ENCODE measurements at regions not wholly inside any gene's neighbourhood (a gene's known extent, or its start where the extent isn't known, plus 50 kb on each side); places are given as distances from the start of the nearest gene placed in this dataset.
A peak's percentile ranks its signal among the peaks of the same experiment; 100 is the strongest.

GRCh38 chr21:38120984-38121855 is 135.6 kb upstream of the KCNJ15 start:
- H3K27ac Mint-ChIP-seq = no peak overlapping the region
- no peaks in the 10 kb centered on the region for H3K4me1 ChIP-seq (ENCODE audit: insufficient read depth, low read length)
- no peaks in the 10 kb centered on the region for H3K4me1 Mint-ChIP-seq
- H3K36me3 ChIP-seq (ENCODE audit: insufficient read depth, low read length) = no peaks in the 10 kb centered on the region
- H3K36me3 Mint-ChIP-seq = no peaks in the 10 kb centered on the region
- CTCF ChIA-PET = interaction anchor here (0.7 to 1.2 kb wide), 2 partner anchors 12 to 36 kb away, joined by 3 to 4 read pairs; no protein-coding TSS in a partner anchor
- H3K4me3 Mint-ChIP-seq = no peak overlapping the region
- H3K27me3 Mint-ChIP-seq = peaks cover 0 to 7% of the 10 kb centered on the region in 2 donors
- peaks cover 0 to 3% (median 0%) of the 10 kb centered on the region in 5 donors for H3K9me3 Mint-ChIP-seq
- POLR2A ChIA-PET = no interaction called here
- no peaks in the 10 kb centered on the region for H3K27me3 ChIP-seq (ENCODE audit: insufficient read depth, low read length, poor library complexity, severe bottlenecking)
- H3K27ac ChIP-seq (ENCODE audit: low read depth, low read length) = peak overlapping the region; percentile 73
- no peaks in the 10 kb centered on the region for H3K9me3 ChIP-seq (ENCODE audit: low read length)
- no peak overlapping the region for H3K4me3 ChIP-seq (ENCODE audit: low read length)
- DNase-seq = no peak

DNA sequence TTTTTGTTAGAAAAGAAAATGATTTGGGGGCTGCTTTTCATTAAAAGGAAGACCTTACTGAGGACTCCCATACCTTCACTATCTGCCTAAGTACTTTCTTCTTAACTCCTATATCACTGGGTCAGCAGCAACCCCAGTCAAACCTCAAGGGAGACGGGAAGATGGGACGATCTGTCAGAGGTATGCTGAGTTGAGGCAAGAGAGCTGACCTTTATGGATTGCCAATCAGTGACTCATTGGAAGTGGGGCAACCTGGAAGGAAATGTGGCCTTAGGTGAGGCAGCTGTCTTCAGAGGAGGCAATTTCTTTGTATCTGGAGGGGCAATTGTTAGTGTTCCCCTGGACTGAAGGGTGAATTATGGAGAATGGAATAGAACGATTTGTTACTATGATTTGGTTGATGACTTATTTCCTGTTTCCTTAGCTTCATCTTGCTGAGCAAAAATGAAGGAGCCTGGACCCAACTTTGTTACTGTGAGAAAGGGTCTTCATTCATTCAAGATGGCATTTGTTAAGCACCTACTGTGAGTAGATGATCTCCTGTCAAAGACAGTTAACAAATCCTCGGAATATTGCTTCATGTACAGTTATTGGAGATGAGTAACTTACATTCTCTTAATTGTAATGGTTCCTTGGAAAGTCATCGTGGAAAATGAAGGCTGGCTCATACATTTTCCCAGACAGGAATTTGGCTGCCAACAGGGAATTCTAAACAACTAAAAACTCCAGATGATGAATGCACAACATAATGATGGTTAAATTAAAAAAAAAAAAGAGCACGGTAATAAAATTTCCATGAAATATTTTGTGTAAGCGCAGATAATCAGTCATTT is 134.7 kb upstream of the KCNJ15 start:
- Histone ChIP-seq H3K27me3 (ENCODE audit: insufficient read depth, low read length, poor library complexity, severe bottlenecking) (no peaks in the 10 kb centered on the region), H3K27ac (ENCODE audit: low read depth, low read length) (peak overlapping the region; percentile 73), H3K36me3 (ENCODE audit: insufficient read depth, low read length) (no peaks in the 10 kb centered on the region), H3K4me3 (ENCODE audit: low read length) (no peak overlapping the region), H3K4me1 (ENCODE audit: insufficient read depth, low read length) (no peaks in the 10 kb centered on the region), H3K9me3 (ENCODE audit: low read length) (no peaks in the 10 kb centered on the region)
- Mint-ChIP-seq H3K27me3 (peaks cover 0 to 8% of the 10 kb centered on the region in 2 donors), H3K27ac (no peak overlapping the region), H3K4me3 (no peak overlapping the region), H3K4me1 (no peaks in the 10 kb centered on the region), H3K9me3 (peaks cover 0 to 3% (median 0%) of the 10 kb centered on the region in 5 donors), H3K36me3 (no peaks in the 10 kb centered on the region)
- POLR2A ChIA-PET = no interaction called here
- DNase-seq = no peak
- CTCF ChIA-PET = interaction anchor here (0.6 to 1.2 kb wide), 2 partner anchors 37 to 821 kb away, joined by 3 read pairs; no protein-coding TSS in a partner anchor

- DNase-seq = no peak
- ChIA-PET POLR2A (no interaction called here), CTCF (no interaction called here)
- Mint-ChIP-seq H3K27ac (peak overlapping the region in 2 of 8 donors; percentile 26 to 27), H3K36me3 (no peaks in the 10 kb centered on the region), H3K9me3 (peaks cover 0 to 3% (median 0%) of the 10 kb centered on the region in 5 donors), H3K4me3 (no peak overlapping the region), H3K4me1 (no peaks in the 10 kb centered on the region), H3K27me3 (peaks cover 0 to 8% of the 10 kb centered on the region in 2 donors)
- Histone ChIP-seq H3K4me3 (ENCODE audit: low read length) (no peak overlapping the region), H3K36me3 (ENCODE audit: insufficient read depth, low read length) (no peaks in the 10 kb centered on the region), H3K9me3 (ENCODE audit: low read length) (no peaks in the 10 kb centered on the region), H3K4me1 (ENCODE audit: insufficient read depth, low read length) (no peaks in the 10 kb centered on the region), H3K27me3 (ENCODE audit: insufficient read depth, low read length, poor library complexity, severe bottlenecking) (no peaks in the 10 kb centered on the region), H3K27ac (ENCODE audit: low read depth, low read length) (no peak overlapping the region)
These were observed 133.2 kb upstream of the KCNJ15 start for GRCh38 chr21:38123626-38124025.

GRCh38 chr21:38126666-38127303 is 130.0 kb upstream of the KCNJ15 start:
- Mint-ChIP-seq H3K27me3 (peaks cover 0 to 10% of the 10 kb centered on the region in 2 donors), H3K9me3 (no peaks in the 10 kb centered on the region), H3K4me1 (no peaks in the 10 kb centered on the region), H3K27ac (no peak overlapping the region), H3K36me3 (no peaks in the 10 kb centered on the region), H3K4me3 (no peak overlapping the region)
- Histone ChIP-seq H3K27me3 (ENCODE audit: insufficient read depth, low read length, poor library complexity, severe bottlenecking) (no peaks in the 10 kb centered on the region), H3K4me1 (ENCODE audit: insufficient read depth, low read length) (no peaks in the 10 kb centered on the region), H3K4me3 (ENCODE audit: low read length) (no peak overlapping the region), H3K9me3 (ENCODE audit: low read length) (no peaks in the 10 kb centered on the region), H3K36me3 (ENCODE audit: insufficient read depth, low read length) (no peaks in the 10 kb centered on the region), H3K27ac (ENCODE audit: low read depth, low read length) (no peak overlapping the region)
- peak in 2 of 5 donors; percentile 12 to 51 for DNase-seq
- POLR2A ChIA-PET = no interaction called here
- CTCF ChIA-PET = no interaction called here

- CTCF ChIA-PET = no interaction called here
- peaks cover 6 to 16% of the 10 kb centered on the region in 2 donors for H3K27me3 Mint-ChIP-seq
These were observed 127.1 kb upstream of the KCNJ15 start for GRCh38 chr21:38129711-38130110.

DNA sequence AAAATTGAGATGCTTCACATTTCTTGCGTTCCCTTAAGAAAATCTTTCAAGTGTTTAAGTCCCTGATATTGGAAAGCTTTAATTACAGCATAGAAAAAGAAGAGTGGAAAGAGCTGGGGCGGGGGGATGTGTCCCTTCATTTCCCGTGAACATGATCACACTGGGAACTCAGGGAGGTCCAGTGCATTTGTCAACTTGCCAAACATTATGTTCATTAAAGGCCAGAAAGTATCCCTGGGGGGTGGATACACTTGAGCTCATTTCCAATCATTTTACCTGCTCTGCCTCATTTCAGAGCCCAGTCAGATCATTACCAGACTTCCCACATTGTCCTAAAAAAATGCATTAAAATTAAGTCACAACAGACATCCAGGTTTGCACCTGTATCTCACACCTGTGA is 123.6 kb upstream of the KCNJ15 start:
- no peak for DNase-seq
- H3K9me3 Mint-ChIP-seq = no peaks in the 10 kb centered on the region
- Histone ChIP-seq H3K36me3 (ENCODE audit: insufficient read depth, low read length) (no peaks in the 10 kb centered on the region), H3K4me3 (ENCODE audit: low read length) (no peak overlapping the region), H3K9me3 (ENCODE audit: low read length) (no peaks in the 10 kb centered on the region), H3K4me1 (ENCODE audit: insufficient read depth, low read length) (no peaks in the 10 kb centered on the region), H3K27me3 (ENCODE audit: insufficient read depth, low read length, poor library complexity, severe bottlenecking) (no peaks in the 10 kb centered on the region), H3K27ac (ENCODE audit: low read depth, low read length) (no peak overlapping the region)
- ChIA-PET CTCF (interaction anchor here (0.6 kb wide), 1 partner anchor 12 kb away, joined by 4 read pairs; no protein-coding TSS in a partner anchor), POLR2A (no interaction called here)
- H3K4me1 Mint-ChIP-seq = no peaks in the 10 kb centered on the region
- H3K4me3 Mint-ChIP-seq = no peak overlapping the region
- no peak overlapping the region for H3K27ac Mint-ChIP-seq
- H3K36me3 Mint-ChIP-seq = no peaks in the 10 kb centered on the region
- peaks cover 6 to 8% of the 10 kb centered on the region in 2 donors for H3K27me3 Mint-ChIP-seq

More at GRCh38 chr21:38129711-38130110, 127.1 kb upstream of the KCNJ15 start:
- H3K27ac Mint-ChIP-seq = no peak overlapping the region
- DNase-seq = no peak
- H3K9me3 ChIP-seq (ENCODE audit: low read length) = no peaks in the 10 kb centered on the region
- no peak overlapping the region for H3K4me3 ChIP-seq (ENCODE audit: low read length)
- no peaks in the 10 kb centered on the region for H3K36me3 ChIP-seq (ENCODE audit: insufficient read depth, low read length)
- no peak overlapping the region for H3K4me3 Mint-ChIP-seq
- no peaks in the 10 kb centered on the region for H3K4me1 Mint-ChIP-seq
- no peaks in the 10 kb centered on the region for H3K9me3 Mint-ChIP-seq
- POLR2A ChIA-PET = no interaction called here
- no peak overlapping the region for H3K27ac ChIP-seq (ENCODE audit: low read depth, low read length)
- no peaks in the 10 kb centered on the region for H3K4me1 ChIP-seq (ENCODE audit: insufficient read depth, low read length)
- no peaks in the 10 kb centered on the region for H3K27me3 ChIP-seq (ENCODE audit: insufficient read depth, low read length, poor library complexity, severe bottlenecking)
- H3K36me3 Mint-ChIP-seq = no peaks in the 10 kb centered on the region

GRCh38 chr21:38134084-38134873 is 122.5 kb upstream of the KCNJ15 start:
- H3K9me3 ChIP-seq (ENCODE audit: low read length) = no peaks in the 10 kb centered on the region
- H3K4me3 Mint-ChIP-seq = no peak overlapping the region
- POLR2A ChIA-PET = no interaction called here
- H3K27me3 ChIP-seq (ENCODE audit: insufficient read depth, low read length, poor library complexity, severe bottlenecking) = no peaks in the 10 kb centered on the region
- H3K27ac Mint-ChIP-seq = no peak overlapping the region
- CTCF ChIA-PET = no interaction called here
- H3K9me3 Mint-ChIP-seq = no peaks in the 10 kb centered on the region
- H3K27ac ChIP-seq (ENCODE audit: low read depth, low read length) = no peak overlapping the region
- H3K27me3 Mint-ChIP-seq = peaks cover 6 to 8% of the 10 kb centered on the region in 2 donors
- no peaks in the 10 kb centered on the region for H3K36me3 ChIP-seq (ENCODE audit: insufficient read depth, low read length)
- no peaks in the 10 kb centered on the region for H3K36me3 Mint-ChIP-seq
- H3K4me3 ChIP-seq (ENCODE audit: low read length) = no peak overlapping the region
- no peaks in the 10 kb centered on the region for H3K4me1 ChIP-seq (ENCODE audit: insufficient read depth, low read length)
- no peak for DNase-seq
- H3K4me1 Mint-ChIP-seq = no peaks in the 10 kb centered on the region
